Neural progenitor cell (in vitro differentiated cells): ENCODE measurements at regions not wholly inside any gene's neighbourhood (a gene's known extent, or its start where the extent isn't known, plus 50 kb on each side); places are given as distances from the start of the nearest gene placed in this dataset.

Experiments used
- DNase-seq: peaks from one replicate; pipeline ENCODE4 v3.0.0-alpha.2; 2016; ENCODE audit warnings: low spot score
- H2AFZ ChIP-seq: fragments of 200-600 bp; sonication (generic); replicated peaks from 2 replicates; pipeline ENCODE4 v1.6.1; 2016; ENCODE audit warnings: antibody characterized with exemption
- H3F3A ChIP-seq: fragments of 200-600 bp; sonication (generic); 2 replicates; pipeline ENCODE4 v1.6.1; 2016; ENCODE audit warnings: antibody characterized with exemption, low read depth
- H3K27ac ChIP-seq: fragments of 200-600 bp; sonication (generic); 2 replicates; pipeline ENCODE4 v1.5.1; 2016; ENCODE audit warnings: mild to moderate bottlenecking
- H3K27me3 ChIP-seq: fragments of 200-600 bp; sonication (generic); 2 replicates; pipeline ENCODE4 v1.6.1; 2016; ENCODE audit warnings: mild to moderate bottlenecking, moderate library complexity
- H3K36me3 ChIP-seq: fragments of 200-600 bp; sonication (generic); 2 replicates; pipeline ENCODE4 v1.5.1; 2016
- H3K4me1 ChIP-seq: fragments of 200-600 bp; sonication (generic); 2 replicates; pipeline ENCODE4 v1.6.1; 2016; ENCODE audit warnings: mixed run types
- H3K4me2 ChIP-seq: fragments of 200-600 bp; sonication (generic); 2 replicates; pipeline ENCODE4 v1.6.1; 2016
- H3K4me3 ChIP-seq: fragments of 200-600 bp; sonication (generic); 2 replicates; pipeline ENCODE4 v1.5.1; 2016
- H3K79me2 ChIP-seq: fragments of 200-600 bp; sonication (generic); 2 replicates; pipeline ENCODE4 v1.6.1; 2016; ENCODE audit warnings: low read depth
- H3K9ac ChIP-seq: fragments of 200-600 bp; sonication (generic); 2 replicates; pipeline ENCODE4 v1.6.1; 2016
- H3K9me3 ChIP-seq: fragments of 200-600 bp; sonication (generic); 2 replicates; pipeline ENCODE4 v1.5.1; 2016; ENCODE audit warnings: low read depth
- H4K20me1 ChIP-seq: fragments of 200-600 bp; sonication (generic); 2 replicates; pipeline ENCODE4 v1.6.1; 2016; ENCODE audit warnings: low read depth
- H3K27ac Mint-ChIP-seq: 3 replicates; pipeline ENCODE4 v1.8.0; 2021; ENCODE audit warnings: mixed read lengths
- H3K27me3 Mint-ChIP-seq: 2 replicates; pipeline ENCODE4 v1.8.0; 2022; ENCODE audit warnings: low read depth, mild to moderate bottlenecking, inconsistent platforms, moderate library complexity, mixed read lengths; ENCODE audit not compliant: insufficient read depth
- H3K36me3 Mint-ChIP-seq: 3 replicates; pipeline ENCODE4 v1.8.0; 2021; ENCODE audit warnings: mixed read lengths
- H3K4me1 Mint-ChIP-seq: 3 replicates; pipeline ENCODE4 v1.8.0; 2021; ENCODE audit warnings: mixed read lengths
- H3K4me3 Mint-ChIP-seq: 3 replicates; pipeline ENCODE4 v1.8.0; 2021; ENCODE audit warnings: mild to moderate bottlenecking, moderate library complexity, mixed read lengths
- H3K9me3 Mint-ChIP-seq: 3 replicates; pipeline ENCODE4 v1.8.0; 2020; ENCODE audit warnings: mixed read lengths
- EZH2 ChIP-seq: fragments of 200-600 bp; sonication (generic); IDR thresholded peaks from 2 replicates; pipeline ENCODE4 v1.6.1; 2017; ENCODE audit warnings: antibody characterized with exemption, mild to moderate bottlenecking, moderate library complexity
- EZH2phosphoT487 ChIP-seq: fragments of 200-600 bp; sonication (generic); IDR thresholded peaks from 2 replicates; pipeline ENCODE4 v1.6.1; 2017; ENCODE audit warnings: antibody characterized with exemption
- TF ChIP-seq, protein P1 (sequence below): fragments of 200-600 bp; sonication (generic); IDR thresholded peaks from 2 replicates; pipeline ENCODE4 v1.5.1; 2017; ENCODE audit warnings: antibody characterized with exemption, mild to moderate bottlenecking

DNA sequence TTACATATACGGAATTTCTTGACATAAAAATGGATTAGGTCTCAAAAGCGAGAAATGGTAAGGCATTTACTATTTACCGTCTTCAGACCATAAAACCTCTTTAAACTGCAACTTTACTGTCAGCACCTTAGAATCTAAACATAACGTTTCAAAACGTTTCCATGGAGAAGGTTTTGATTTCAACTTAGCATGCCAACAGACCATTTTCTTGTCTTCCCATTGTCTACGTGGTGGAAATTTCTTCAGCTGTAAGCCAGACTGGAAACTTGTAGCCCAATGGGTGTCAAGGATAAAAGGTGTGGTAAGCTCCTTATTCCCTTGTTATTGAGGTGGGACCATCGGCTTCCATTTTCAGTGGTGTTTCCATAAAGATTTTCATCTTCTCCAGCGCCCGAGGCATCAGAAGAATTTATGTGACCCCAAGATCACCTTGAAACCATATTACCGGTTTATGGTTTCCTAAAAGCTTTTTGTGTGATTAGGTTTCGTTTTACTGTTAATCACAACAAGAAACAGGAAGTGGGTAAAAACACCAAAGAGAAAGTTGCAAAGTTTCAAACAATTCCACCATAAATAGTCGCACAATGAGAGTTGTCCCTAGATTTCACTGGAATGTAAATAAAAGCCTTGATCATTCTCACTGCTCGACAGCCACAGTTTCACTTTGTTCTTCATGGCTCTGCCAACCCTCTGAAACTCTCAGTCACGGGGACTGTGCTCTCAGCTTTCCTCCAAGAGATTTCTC, 63.0 kb upstream of the CD2AP start:
- Histone ChIP-seq H2AFZ (peak overlapping the region; percentile 15), H3K4me1 (no peaks in the 10 kb centered on the region), H3K27ac (no peak overlapping the region), H4K20me1 (no peaks in the 10 kb centered on the region), H3K4me2 (no peak overlapping the region), H3K9me3 (no peaks in the 10 kb centered on the region), H3K27me3 (no peaks in the 10 kb centered on the region), H3K36me3 (no peaks in the 10 kb centered on the region), H3F3A (no peaks in the 10 kb centered on the region), H3K79me2 (no peaks in the 10 kb centered on the region), H3K4me3 (no peak overlapping the region), H3K9ac (no peak overlapping the region)
- Mint-ChIP-seq H3K36me3 (no peaks in the 10 kb centered on the region), H3K4me1 (peaks cover 2% of the 10 kb centered on the region), H3K27ac (no peak overlapping the region), H3K9me3 (no peaks in the 10 kb centered on the region), H3K27me3 (peaks cover 2% of the 10 kb centered on the region), H3K4me3 (no peak overlapping the region)
- DNase-seq: no peak
- TF ChIP-seq EZH2 (no peak), EZH2phosphoT487 (no peak)
- TF ChIP-seq, protein P1, sequence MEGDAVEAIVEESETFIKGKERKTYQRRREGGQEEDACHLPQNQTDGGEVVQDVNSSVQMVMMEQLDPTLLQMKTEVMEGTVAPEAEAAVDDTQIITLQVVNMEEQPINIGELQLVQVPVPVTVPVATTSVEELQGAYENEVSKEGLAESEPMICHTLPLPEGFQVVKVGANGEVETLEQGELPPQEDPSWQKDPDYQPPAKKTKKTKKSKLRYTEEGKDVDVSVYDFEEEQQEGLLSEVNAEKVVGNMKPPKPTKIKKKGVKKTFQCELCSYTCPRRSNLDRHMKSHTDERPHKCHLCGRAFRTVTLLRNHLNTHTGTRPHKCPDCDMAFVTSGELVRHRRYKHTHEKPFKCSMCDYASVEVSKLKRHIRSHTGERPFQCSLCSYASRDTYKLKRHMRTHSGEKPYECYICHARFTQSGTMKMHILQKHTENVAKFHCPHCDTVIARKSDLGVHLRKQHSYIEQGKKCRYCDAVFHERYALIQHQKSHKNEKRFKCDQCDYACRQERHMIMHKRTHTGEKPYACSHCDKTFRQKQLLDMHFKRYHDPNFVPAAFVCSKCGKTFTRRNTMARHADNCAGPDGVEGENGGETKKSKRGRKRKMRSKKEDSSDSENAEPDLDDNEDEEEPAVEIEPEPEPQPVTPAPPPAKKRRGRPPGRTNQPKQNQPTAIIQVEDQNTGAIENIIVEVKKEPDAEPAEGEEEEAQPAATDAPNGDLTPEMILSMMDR: no peak

DNA sequence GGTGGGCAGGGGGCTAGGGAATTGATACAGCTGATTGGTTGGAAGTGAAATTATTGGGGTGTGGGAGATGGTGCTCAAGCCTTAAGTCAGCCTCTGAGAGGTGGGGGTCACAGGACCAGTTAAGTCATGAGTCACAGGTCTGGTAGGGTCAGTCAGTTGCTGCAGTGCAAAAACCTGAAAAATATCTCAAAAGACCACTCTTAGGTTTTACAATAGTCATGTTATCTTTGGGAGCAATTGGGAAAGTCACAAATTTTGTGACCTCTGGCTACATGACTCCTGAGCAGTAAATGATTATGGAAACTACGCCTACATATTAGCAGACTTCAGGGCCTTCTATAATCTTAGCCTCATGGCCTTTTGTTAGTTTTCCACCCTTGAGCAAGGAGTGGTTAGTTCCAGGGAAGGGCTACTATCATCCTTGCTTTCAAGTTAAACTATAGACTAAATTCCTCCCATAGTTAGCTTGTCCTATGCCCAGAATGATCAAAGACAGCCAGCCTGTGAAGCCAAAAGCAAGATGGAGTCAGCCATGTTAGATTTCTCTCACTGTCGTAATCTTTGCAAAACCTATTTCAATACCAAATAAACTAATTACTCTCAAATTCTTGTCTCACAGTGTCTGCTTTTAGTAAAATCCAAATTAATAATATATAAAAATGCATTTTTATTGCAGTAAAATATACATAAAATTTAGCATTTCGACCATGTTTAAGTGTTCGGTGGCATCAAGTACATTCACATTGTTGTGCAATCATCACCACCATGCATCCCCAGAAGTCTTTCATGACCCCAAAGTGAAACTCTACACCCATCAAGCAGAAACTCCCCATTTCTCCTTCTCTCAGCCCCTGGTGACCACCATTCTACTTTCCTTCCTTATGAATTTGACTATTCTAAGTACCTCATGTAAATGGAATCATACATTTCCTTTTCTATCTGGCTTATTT, 60.9 kb upstream of the CD2AP start:
- Histone ChIP-seq H3K4me2 (no peak overlapping the region), H3K9me3 (no peaks in the 10 kb centered on the region), H2AFZ (no peak overlapping the region), H3K4me1 (no peaks in the 10 kb centered on the region), H3K79me2 (no peaks in the 10 kb centered on the region), H3F3A (no peaks in the 10 kb centered on the region), H3K36me3 (no peaks in the 10 kb centered on the region), H3K27ac (no peak overlapping the region), H3K9ac (no peak overlapping the region), H3K4me3 (no peak overlapping the region), H3K27me3 (no peaks in the 10 kb centered on the region), H4K20me1 (no peaks in the 10 kb centered on the region)
- Mint-ChIP-seq H3K27ac (no peak overlapping the region), H3K9me3 (no peaks in the 10 kb centered on the region), H3K4me1 (peaks cover 2% of the 10 kb centered on the region), H3K4me3 (no peak overlapping the region), H3K27me3 (peaks cover 2% of the 10 kb centered on the region), H3K36me3 (no peaks in the 10 kb centered on the region)
- DNase-seq: no peak
- TF ChIP-seq EZH2phosphoT487: no peak
- TF ChIP-seq EZH2: no peak
- TF ChIP-seq, protein P1: no peak

DNA sequence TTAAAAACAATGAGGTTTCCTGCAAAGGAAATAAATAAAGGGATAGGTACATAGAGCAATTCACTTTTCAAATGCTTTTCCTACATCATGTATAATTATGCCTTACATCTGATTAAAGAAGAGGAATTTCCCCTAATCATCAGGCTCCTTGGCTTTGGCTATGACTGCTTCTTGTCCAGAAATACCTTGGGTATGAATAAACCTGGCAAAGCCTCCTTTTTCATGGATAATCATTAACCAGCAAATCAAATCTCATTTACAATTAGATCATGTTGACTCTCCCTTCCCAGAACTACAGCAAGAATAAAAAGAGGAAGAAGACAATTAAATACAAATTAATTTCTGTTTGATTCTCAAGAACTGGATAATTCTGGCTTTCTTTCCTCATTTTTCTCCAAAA, 58.0 kb upstream of the CD2AP start:
- no peak overlapping the region for H2AFZ ChIP-seq
- Mint-ChIP-seq H3K9me3 (no peaks in the 10 kb centered on the region), H3K27me3 (no peaks in the 10 kb centered on the region), H3K27ac (no peak overlapping the region), H3K4me1 (no peaks in the 10 kb centered on the region), H3K36me3 (no peaks in the 10 kb centered on the region), H3K4me3 (no peak overlapping the region)
- no peaks in the 10 kb centered on the region for H4K20me1 ChIP-seq
- DNase-seq: no peak
- no peaks in the 10 kb centered on the region for H3K36me3 ChIP-seq
- no peaks in the 10 kb centered on the region for H3K9me3 ChIP-seq
- H3F3A ChIP-seq: no peaks in the 10 kb centered on the region
- H3K4me3 ChIP-seq: no peak overlapping the region
- H3K4me1 ChIP-seq: no peaks in the 10 kb centered on the region
- no peak overlapping the region for H3K27ac ChIP-seq
- no peaks in the 10 kb centered on the region for H3K27me3 ChIP-seq
- H3K9ac ChIP-seq: no peak overlapping the region
- TF ChIP-seq EZH2phosphoT487: no peak
- TF ChIP-seq EZH2: no peak
- H3K79me2 ChIP-seq: no peaks in the 10 kb centered on the region
- H3K4me2 ChIP-seq: no peak overlapping the region
